AG10803 (cell line): ENCODE measurements at regions not wholly inside any gene's neighbourhood (a gene's known extent, or its start where the extent isn't known, plus 50 kb on each side); places are given as distances from the start of the nearest gene placed in this dataset.
"Not testable (repeated sequence)": the region's sequence is repeated elsewhere in the genome, so short reads cannot be mapped to it uniquely, and the experiment has no call there.

ENCODE experiments used
- DNase-seq: peaks from one replicate; pipeline ENCODE4 v3.0.0; 2010; ENCODE audit warnings: low read depth
- H3K4me3 ChIP-seq: 2 replicates; pipeline ENCODE4 v1.5.1; 2011; ENCODE audit warnings: mild to moderate bottlenecking, low read length, control low read depth
- CTCF ChIP-seq: conservative IDR thresholded peaks from 2 replicates; pipeline ENCODE4 v1.5.1; 2011; ENCODE audit warnings: mild to moderate bottlenecking, low read length, control low read depth, inconsistent platforms

GRCh38 chr6:37078814-37079213 lies 73.4 kb downstream of the FGD2 start:
- no peak overlapping the region for H3K4me3 ChIP-seq
- DNase-seq: peak; percentile 46
- TF ChIP-seq CTCF: no peak

- no peak overlapping the region for H3K4me3 ChIP-seq
- TF ChIP-seq CTCF: no peak
- DNase-seq: no peak
Observed at GRCh38 chr6:37081042-37081607, 75.7 kb downstream of the FGD2 start.

- no peak for TF ChIP-seq CTCF
- H3K4me3 ChIP-seq: no peak overlapping the region
- DNase-seq: no peak
Observed at GRCh38 chr6:37082390-37083130, 77.1 kb downstream of the FGD2 start.

GRCh38 chr6:37083243-37084138 lies 78.0 kb downstream of the FGD2 start:
- no peak overlapping the region for H3K4me3 ChIP-seq
- no peak for TF ChIP-seq CTCF
- DNase-seq: peak; percentile 78

GRCh38 chr6:37084665-37085064 lies 79.2 kb downstream of the FGD2 start:
- not testable (repeated sequence) for DNase-seq, H3K4me3 ChIP-seq

- H3K4me3 ChIP-seq: no peak overlapping the region
- no peak for TF ChIP-seq CTCF
- no peak for DNase-seq
Observed at GRCh38 chr6:37085198-37085597, 79.7 kb downstream of the FGD2 start.

- H3K4me3 ChIP-seq: no peak overlapping the region
- peak; percentile 48 for DNase-seq
- TF ChIP-seq CTCF: no peak
Observed at GRCh38 chr6:37088897-37089296, 81.1 kb upstream of the PIM1 start.
